Fibroblast of pulmonary artery (primary cell): ENCODE measurements at regions not wholly inside any gene's neighbourhood (a gene's known extent, or its start where the extent isn't known, plus 50 kb on each side); places are given as distances from the start of the nearest gene placed in this dataset.

ENCODE experiments used
- DNase-seq: peaks from one replicate; pipeline ENCODE4 v3.0.0-alpha.2; 2010; ENCODE audit warnings: low read depth
- H3K4me3 ChIP-seq: replicated peaks from 2 replicates; pipeline ENCODE4 v1.5.1; 2011; ENCODE audit warnings: low read depth, mild to moderate bottlenecking, control low read depth, low read length, moderate library complexity
- TF ChIP-seq, protein P1 (sequence below): IDR thresholded peaks from 2 replicates; pipeline ENCODE4 v1.5.1; 2011; ENCODE audit warnings: mild to moderate bottlenecking, control low read depth, low read length, inconsistent platforms; ENCODE audit errors: missing control alignments

DNA sequence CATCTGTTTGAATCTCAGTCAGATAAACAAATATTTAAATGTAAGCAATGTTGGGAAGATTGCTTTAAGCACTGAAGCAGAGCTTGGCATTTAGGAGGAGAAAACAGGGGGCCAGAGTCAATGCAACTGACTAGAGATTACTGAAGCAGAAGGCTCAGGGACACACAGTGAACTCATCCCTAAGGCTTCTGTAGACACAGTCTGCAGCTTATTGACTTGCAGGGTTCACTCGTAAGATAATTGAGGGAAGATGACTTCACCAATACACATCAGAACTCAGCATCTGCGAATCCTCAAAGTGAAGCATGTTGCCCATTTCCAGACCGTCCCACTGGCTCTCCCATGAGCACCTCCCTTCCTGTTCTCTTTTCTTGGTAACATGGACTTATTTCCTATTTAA, 363.4 kb upstream of the PFKP start:
- no peak overlapping the region for H3K4me3 ChIP-seq
- TF ChIP-seq, protein P1, sequence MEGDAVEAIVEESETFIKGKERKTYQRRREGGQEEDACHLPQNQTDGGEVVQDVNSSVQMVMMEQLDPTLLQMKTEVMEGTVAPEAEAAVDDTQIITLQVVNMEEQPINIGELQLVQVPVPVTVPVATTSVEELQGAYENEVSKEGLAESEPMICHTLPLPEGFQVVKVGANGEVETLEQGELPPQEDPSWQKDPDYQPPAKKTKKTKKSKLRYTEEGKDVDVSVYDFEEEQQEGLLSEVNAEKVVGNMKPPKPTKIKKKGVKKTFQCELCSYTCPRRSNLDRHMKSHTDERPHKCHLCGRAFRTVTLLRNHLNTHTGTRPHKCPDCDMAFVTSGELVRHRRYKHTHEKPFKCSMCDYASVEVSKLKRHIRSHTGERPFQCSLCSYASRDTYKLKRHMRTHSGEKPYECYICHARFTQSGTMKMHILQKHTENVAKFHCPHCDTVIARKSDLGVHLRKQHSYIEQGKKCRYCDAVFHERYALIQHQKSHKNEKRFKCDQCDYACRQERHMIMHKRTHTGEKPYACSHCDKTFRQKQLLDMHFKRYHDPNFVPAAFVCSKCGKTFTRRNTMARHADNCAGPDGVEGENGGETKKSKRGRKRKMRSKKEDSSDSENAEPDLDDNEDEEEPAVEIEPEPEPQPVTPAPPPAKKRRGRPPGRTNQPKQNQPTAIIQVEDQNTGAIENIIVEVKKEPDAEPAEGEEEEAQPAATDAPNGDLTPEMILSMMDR = no peak
- DNase-seq = no peak

DNA sequence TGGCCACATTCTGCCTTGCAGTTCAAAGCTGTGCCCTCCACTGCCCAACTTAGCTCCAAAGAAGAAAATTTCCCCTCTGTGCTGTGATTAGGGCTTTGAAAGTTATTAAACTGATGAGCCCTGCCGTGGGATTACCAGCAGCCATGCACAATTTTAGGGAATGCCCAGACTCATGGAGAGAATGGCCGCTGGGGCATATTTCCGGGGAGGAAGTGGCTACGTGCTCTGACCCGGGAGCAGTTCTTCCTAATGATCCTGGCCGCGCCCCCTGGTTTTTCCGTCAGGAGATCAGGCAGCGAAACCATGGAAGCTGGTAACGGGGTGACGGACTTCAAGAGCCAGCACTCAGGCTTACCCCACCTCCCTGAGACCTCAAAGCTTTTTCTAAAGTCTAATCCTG, 365.5 kb upstream of the PFKP start:
- no peak for DNase-seq
- TF ChIP-seq, protein P1 = no peak
- H3K4me3 ChIP-seq = no peak overlapping the region

DNA sequence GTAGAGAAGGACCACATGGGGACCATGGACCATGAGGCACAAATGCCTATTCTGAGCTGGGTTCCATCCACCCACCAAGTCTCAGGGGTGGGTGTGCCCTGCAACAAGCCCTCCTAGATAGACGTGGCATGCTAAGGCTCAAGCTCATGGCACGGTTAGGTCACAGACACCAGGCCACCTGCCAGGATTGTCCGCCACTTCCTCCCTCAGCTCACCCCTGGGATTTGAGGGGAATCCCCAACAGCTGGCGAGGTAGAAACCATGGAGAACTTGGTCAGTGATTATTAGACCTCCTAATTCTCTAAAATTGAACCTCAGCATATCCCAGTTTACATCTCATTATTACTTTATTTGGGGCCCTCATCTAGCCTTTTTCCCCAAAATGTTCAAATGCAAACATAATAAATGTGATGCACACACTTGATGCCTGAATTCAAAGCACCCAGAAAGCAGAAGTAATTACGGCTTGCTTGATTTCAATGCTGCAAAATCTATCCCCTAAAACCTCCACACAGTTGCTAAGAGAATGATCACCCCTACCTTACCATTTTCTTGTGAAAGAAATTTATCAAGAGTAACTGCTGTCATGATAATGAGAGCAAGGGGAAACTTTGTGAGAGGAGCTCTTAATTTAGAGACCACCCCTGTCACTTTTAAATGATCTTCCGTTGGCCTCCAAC, 366.6 kb upstream of the PFKP start:
- DNase-seq = no peak
- no peak overlapping the region for H3K4me3 ChIP-seq
- TF ChIP-seq, protein P1 = no peak

DNA sequence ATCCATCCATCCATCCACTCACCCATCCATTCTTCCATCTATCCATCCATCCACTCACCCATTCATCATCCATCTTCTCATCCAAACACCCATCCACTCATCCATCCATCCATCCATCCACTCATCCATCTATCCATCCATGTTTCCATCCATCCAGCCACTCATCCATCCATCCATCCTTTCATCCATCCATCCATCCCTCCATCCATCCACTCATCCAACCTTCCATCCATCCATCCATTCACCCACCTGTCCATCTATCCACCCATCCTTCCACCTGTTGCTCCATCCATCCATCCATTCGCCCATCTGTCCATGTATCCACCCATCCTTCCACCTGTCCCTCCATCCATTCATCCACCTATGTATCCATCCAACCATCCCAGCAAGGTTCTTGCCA, 378.4 kb upstream of the PFKP start:
- no peak overlapping the region for H3K4me3 ChIP-seq
- DNase-seq = no peak
- TF ChIP-seq, protein P1 = no peak

DNA sequence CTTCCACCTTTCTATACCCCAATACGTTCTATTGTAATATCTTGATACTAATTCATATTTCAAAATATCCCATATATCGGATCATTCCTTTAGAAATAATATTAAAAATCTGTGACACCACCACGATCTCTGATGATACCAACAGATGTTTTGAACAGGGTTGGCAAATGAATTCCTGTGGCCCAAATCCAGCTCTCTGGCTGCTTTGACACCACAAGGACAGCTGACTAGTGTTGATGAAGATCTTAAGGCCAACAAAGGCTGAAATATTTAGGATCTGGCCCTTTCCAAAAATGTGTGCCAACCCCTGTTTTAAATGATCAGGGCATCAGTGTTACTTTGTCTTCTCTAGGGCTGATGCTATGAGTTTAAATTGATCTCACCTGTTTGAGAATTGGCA, 380.7 kb upstream of the PFKP start:
- H3K4me3 ChIP-seq = no peak overlapping the region
- DNase-seq = no peak
- TF ChIP-seq, protein P1 = no peak

DNA sequence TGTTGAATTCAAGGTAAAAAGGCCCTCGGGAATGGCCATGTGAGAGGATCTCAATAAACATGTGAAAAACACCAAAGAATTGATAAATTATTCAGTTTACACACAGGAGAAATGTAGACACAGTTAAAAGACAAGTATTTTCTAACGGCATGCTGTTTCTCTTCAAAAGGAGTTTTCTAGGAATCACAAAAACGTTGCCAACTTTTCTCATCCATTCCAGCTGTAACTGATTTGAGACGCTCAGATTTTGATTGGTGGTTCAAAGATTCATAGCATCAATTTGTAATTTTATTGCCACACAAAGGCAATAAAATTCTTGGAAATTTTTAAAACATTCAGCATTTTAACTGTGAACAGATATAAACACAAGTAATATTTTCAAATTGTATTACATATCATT, 384.9 kb upstream of the PFKP start:
- no peak overlapping the region for H3K4me3 ChIP-seq
- TF ChIP-seq, protein P1 = no peak
- DNase-seq = no peak

DNA sequence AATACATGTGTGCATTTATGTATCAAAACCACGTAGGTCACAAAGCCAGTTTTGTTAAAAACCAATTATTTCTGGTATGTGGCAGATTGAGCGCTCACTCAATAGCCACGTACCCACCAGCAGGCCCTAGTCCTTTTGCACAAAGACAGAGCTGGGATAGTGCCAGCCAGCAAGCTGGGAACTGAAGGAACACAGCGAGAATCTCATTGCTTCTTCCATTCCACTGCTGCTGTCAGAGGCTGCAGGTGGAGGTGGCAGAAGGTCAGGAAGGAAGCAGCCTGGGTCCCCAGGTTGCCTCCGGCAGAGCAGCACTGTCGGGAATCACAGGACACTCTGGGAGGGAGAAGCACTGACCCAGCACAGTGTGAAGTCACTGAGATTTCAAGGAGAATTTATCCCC, 385.5 kb upstream of the PFKP start:
- no peak overlapping the region for H3K4me3 ChIP-seq
- TF ChIP-seq, protein P1 = no peak
- no peak for DNase-seq
